H9 (cell line): ENCODE measurements at regions not wholly inside any gene's neighbourhood (a gene's known extent, or its start where the extent isn't known, plus 50 kb on each side); places are given as distances from the start of the nearest gene placed in this dataset.

ENCODE experiments used
- DNase-seq: peaks from one replicate; pipeline ENCODE4 v3.0.0-alpha.2; 2017
- H2AFZ ChIP-seq: one replicate; pipeline ENCODE4 v1.6.1; 2013; ENCODE audit warnings: mild to moderate bottlenecking, low read length, control low read depth, moderate library complexity
- H2AK5ac ChIP-seq: 2 replicates; pipeline ENCODE4 v1.6.1; 2013; ENCODE audit warnings: low read length, control low read depth, mixed read lengths; ENCODE audit not compliant: insufficient read length
- H2BK120ac ChIP-seq: one replicate; pipeline ENCODE4 v1.6.1; 2013; ENCODE audit warnings: low read depth, mild to moderate bottlenecking, low read length, control low read depth, inconsistent platforms; ENCODE audit not compliant: poor library complexity, severe bottlenecking
- H2BK12ac ChIP-seq: 2 replicates; pipeline ENCODE4 v1.6.1; 2013; ENCODE audit warnings: low read length, control low read depth, mixed read lengths, low read depth; ENCODE audit not compliant: insufficient read length
- H2BK15ac ChIP-seq: 2 replicates; pipeline ENCODE4 v1.6.1; 2013; ENCODE audit warnings: low read depth, low read length, control low read depth
- H2BK20ac ChIP-seq: one replicate; pipeline ENCODE4 v1.6.1; 2013; ENCODE audit warnings: low read depth, mild to moderate bottlenecking, low read length, control low read depth, inconsistent platforms; ENCODE audit not compliant: poor library complexity, severe bottlenecking
- H2BK5ac ChIP-seq: 2 replicates; pipeline ENCODE4 v1.6.1; 2013; ENCODE audit warnings: low read length, control low read depth, mixed read lengths; ENCODE audit not compliant: insufficient read length
- H3K14ac ChIP-seq: 2 replicates; pipeline ENCODE4 v1.6.1; 2013; ENCODE audit warnings: low read length, control low read depth; ENCODE audit not compliant: insufficient read depth
- H3K18ac ChIP-seq: 2 replicates; pipeline ENCODE4 v1.6.1; 2013; ENCODE audit warnings: low read depth, mild to moderate bottlenecking, mixed read lengths, low read length, control low read depth; ENCODE audit not compliant: insufficient read length
- H3K23ac ChIP-seq: 2 replicates; pipeline ENCODE4 v1.6.1; 2013; ENCODE audit warnings: low read length, control low read depth, mixed read lengths, low read depth; ENCODE audit not compliant: insufficient read length
- H3K23me2 ChIP-seq: 2 replicates; pipeline ENCODE4 v1.6.1; 2013; ENCODE audit warnings: low read depth, mild to moderate bottlenecking, mixed read lengths, low read length, control low read depth; ENCODE audit not compliant: insufficient read length, poor library complexity, severe bottlenecking
- H3K27ac ChIP-seq: 2 replicates; pipeline ENCODE4 v1.5.1; 2013; ENCODE audit warnings: low read length, control low read depth, mixed read lengths, low read depth; ENCODE audit not compliant: insufficient read length
- H3K27me3 ChIP-seq: 2 replicates; pipeline ENCODE4 v1.6.1; 2013; ENCODE audit warnings: low read length, control low read depth, inconsistent platforms; ENCODE audit not compliant: insufficient read depth
- H3K4ac ChIP-seq: 2 replicates; pipeline ENCODE4 v1.6.1; 2013; ENCODE audit warnings: low read depth, mild to moderate bottlenecking, control low read depth, inconsistent platforms, low read length, moderate library complexity
- H3K4me1 ChIP-seq: 2 replicates; pipeline ENCODE4 v1.6.1; 2013; ENCODE audit warnings: low read length, control low read depth, inconsistent platforms; ENCODE audit not compliant: insufficient read depth
- H3K4me2 ChIP-seq: 2 replicates; pipeline ENCODE4 v1.6.1; 2013; ENCODE audit warnings: low read length, control low read depth, mixed read lengths; ENCODE audit not compliant: insufficient read length, insufficient read depth
- H3K56ac ChIP-seq: 2 replicates; pipeline ENCODE4 v1.6.1; 2013; ENCODE audit warnings: low read depth, mild to moderate bottlenecking, mixed read lengths, low read length, control low read depth; ENCODE audit not compliant: insufficient read length
- H3K79me1 ChIP-seq: 2 replicates; pipeline ENCODE4 v1.6.1; 2013; ENCODE audit warnings: low read depth, mild to moderate bottlenecking, moderate library complexity, low read length, control low read depth, inconsistent platforms; ENCODE audit not compliant: insufficient read depth, poor library complexity, severe bottlenecking
- H3K79me2 ChIP-seq: 2 replicates; pipeline ENCODE4 v1.6.1; 2013; ENCODE audit warnings: low read length, control low read depth, inconsistent platforms; ENCODE audit not compliant: insufficient read depth
- H3K9ac ChIP-seq: 2 replicates; pipeline ENCODE4 v1.6.1; 2013; ENCODE audit warnings: low read length, control low read depth, mixed read lengths; ENCODE audit not compliant: insufficient read length; ENCODE audit errors: extremely low read depth
- H3K9me3 ChIP-seq: one replicate; pipeline ENCODE4 v1.6.1; 2013; ENCODE audit warnings: low read depth, low read length, inconsistent platforms; ENCODE audit not compliant: control insufficient read depth
- H3T11ph ChIP-seq: one replicate; pipeline ENCODE4 v1.6.1; 2013; ENCODE audit warnings: mild to moderate bottlenecking, low read length, control low read depth, inconsistent platforms
- H4K20me1 ChIP-seq: one replicate; pipeline ENCODE4 v1.6.1; 2013; ENCODE audit not compliant: control insufficient read depth, insufficient read length, insufficient read depth
- H4K5ac ChIP-seq: 2 replicates; pipeline ENCODE4 v1.6.1; 2013; ENCODE audit warnings: low read depth, mild to moderate bottlenecking, mixed read lengths, low read length, control low read depth; ENCODE audit not compliant: insufficient read length
- H4K8ac ChIP-seq: replicated peaks from 2 replicates; pipeline ENCODE4 v1.6.1; 2013; ENCODE audit warnings: low read length, control low read depth, mixed read lengths, low read depth; ENCODE audit not compliant: insufficient read length
- H4K91ac ChIP-seq: 2 replicates; pipeline ENCODE4 v1.6.1; 2013; ENCODE audit warnings: low read depth, mild to moderate bottlenecking, moderate library complexity, mixed read lengths, low read length, control low read depth; ENCODE audit not compliant: insufficient read length
- H3K27ac Mint-ChIP-seq, 3 experiments: 2 replicates in 2 of 3; 3 replicates in 1 of 3; pipeline ENCODE4 v1.8.0; 2020 to 2021; ENCODE audit warnings: mixed read lengths in 3 of 3, mild to moderate bottlenecking in 1 of 3, moderate library complexity in 1 of 3
- H3K27me3 Mint-ChIP-seq: 2 replicates; pipeline ENCODE4 v1.8.0; 2021; ENCODE audit warnings: low read depth, mild to moderate bottlenecking, moderate library complexity, mixed read lengths
- H3K36me3 Mint-ChIP-seq, 3 experiments: 2 replicates in 2 of 3; 3 replicates in 1 of 3; pipeline ENCODE4 v1.8.0; 2020 to 2021; ENCODE audit warnings: low read depth in 3 of 3, mixed read lengths in 3 of 3; ENCODE audit not compliant: insufficient read depth in 1 of 3
- H3K4me1 Mint-ChIP-seq, 2 experiments: 2 replicates each; pipeline ENCODE4 v1.8.0; 2020; ENCODE audit warnings: mixed read lengths in 2 of 2
- H3K4me3 Mint-ChIP-seq, 2 experiments: 2 replicates in 1 of 2; 3 replicates in 1 of 2; pipeline ENCODE4 v1.8.0; 2020 to 2021; ENCODE audit warnings: mild to moderate bottlenecking in 2 of 2, mixed read lengths in 2 of 2, moderate library complexity in 1 of 2
- H3K9me3 Mint-ChIP-seq, 2 experiments: 2 replicates in 1 of 2; 3 replicates in 1 of 2; pipeline ENCODE4 v1.8.0; 2020; ENCODE audit warnings: mild to moderate bottlenecking in 2 of 2, mixed read lengths in 2 of 2, moderate library complexity in 1 of 2
- CTCF ChIP-seq: fragments of 200-600 bp; sonication (generic); conservative IDR thresholded peaks from 3 replicates; pipeline ENCODE4 v1.8.0; 2021; ENCODE audit warnings: antibody characterized with exemption, mild to moderate bottlenecking
- WGBS: extraction: QIAGEN DNeasy Blood & Tissue Kit; methylation state at CpG from one replicate; pipeline ENCODE4 v1.1.7; 2013; ENCODE audit warnings: missing lambda C conversion rate, low lambda C conversion rate, mixed read lengths; ENCODE audit not compliant: insufficient read length; ENCODE audit errors: extremely low coverage; 5-methylcytosine and 5-hydroxymethylcytosine counted together

GRCh38 chr10:78181381-78182055 lies 147.9 kb downstream of the RPS24 start:
- Mint-ChIP-seq H3K9me3 (no peaks in the 10 kb centered on the region), H3K36me3 (no peaks in the 10 kb centered on the region), H3K4me3 (no peak overlapping the region), H3K27ac (peak overlapping the region in 1 of 3 experiments; percentile 82; a peak in 1 of 7 replicates), H3K27me3 (peaks cover 7% of the 10 kb centered on the region), H3K4me1 (peaks cover 36 to 39% of the 10 kb centered on the region in 2 experiments)
- H3K9me3 ChIP-seq, result no peaks in the 10 kb centered on the region
- no peak overlapping the region for H2BK120ac ChIP-seq
- no peak overlapping the region for H3T11ph ChIP-seq
- H3K79me2 ChIP-seq, result no peaks in the 10 kb centered on the region
- no peak overlapping the region for H2AK5ac ChIP-seq
- H3K79me1 ChIP-seq, result no peaks in the 10 kb centered on the region
- H4K5ac ChIP-seq, result no peak overlapping the region
- H3K23ac ChIP-seq, result no peak overlapping the region
- no peak overlapping the region for H2AFZ ChIP-seq
- H2BK20ac ChIP-seq, result no peak overlapping the region
- H3K27ac ChIP-seq, result no peak overlapping the region
- no peak overlapping the region for H3K56ac ChIP-seq
- no peak overlapping the region for H4K8ac ChIP-seq
- H3K4ac ChIP-seq, result no peak overlapping the region
- H2BK5ac ChIP-seq, result no peak overlapping the region
- no peak overlapping the region for H2BK12ac ChIP-seq
- no peaks in the 10 kb centered on the region for H4K20me1 ChIP-seq
- no peaks in the 10 kb centered on the region for H3K27me3 ChIP-seq
- H3K14ac ChIP-seq, result no peak overlapping the region
- no peaks in the 10 kb centered on the region for H3K23me2 ChIP-seq
- H2BK15ac ChIP-seq, result no peak overlapping the region
- peaks cover 2% of the 10 kb centered on the region; the same call in 1 of the 2 replicates for H3K4me1 ChIP-seq
- no peak overlapping the region for H3K18ac ChIP-seq
- H3K9ac ChIP-seq, result no peak overlapping the region
- no peak overlapping the region for H3K4me2 ChIP-seq
- no peak for TF ChIP-seq CTCF
- no peak overlapping the region for H4K91ac ChIP-seq
- DNase-seq, result no peak
- no CpG with 5 or more reads among the region's 6 CpGs for WGBS
